ENCODE measurements at regions not wholly inside any gene's neighbourhood (a gene's known extent, or its start where the extent isn't known, plus 50 kb on each side); places are given as distances from the start of the nearest gene placed in this dataset.
A peak's percentile ranks its signal among the peaks of the same experiment; 100 is the strongest.

GRCh38 chr10:10110844-10111490, 906.7 kb upstream of the CELF2 start:
- DNase-seq, result no peak

GRCh38 chr10:10118131-10118530, 899.5 kb upstream of the CELF2 start:
- DNase-seq, result no peak

GRCh38 chr10:10120671-10121070, 897.0 kb upstream of the CELF2 start:
- no peak for DNase-seq

- DNase-seq, result no peak
Measured at GRCh38 chr10:10125676-10126075, 892.0 kb upstream of the CELF2 start.

- no peak for DNase-seq
Measured at GRCh38 chr10:10126218-10126617, 891.5 kb upstream of the CELF2 start.

GRCh38 chr10:10128387-10128786, 889.3 kb upstream of the CELF2 start:
- no peak for DNase-seq

- DNase-seq, result no peak
Measured at GRCh38 chr10:10130686-10131085, 887.0 kb upstream of the CELF2 start.

GRCh38 chr10:10132009-10132408, 885.7 kb upstream of the CELF2 start:
- DNase-seq, result no peak

GRCh38 chr10:10133281-10133680, 884.4 kb upstream of the CELF2 start:
- DNase-seq, result no peak

- DNase-seq, result no peak
Measured at GRCh38 chr10:10138685-10139084, 879.0 kb upstream of the CELF2 start.

GRCh38 chr10:10141782-10142382, 875.8 kb upstream of the CELF2 start:
- DNase-seq, result no peak

- DNase-seq, result no peak
Measured at GRCh38 chr10:10146604-10147003, 871.1 kb upstream of the CELF2 start.

GRCh38 chr10:10149899-10150298, 867.8 kb upstream of the CELF2 start:
- DNase-seq, result no peak

GRCh38 chr10:10156917-10157600, 860.6 kb upstream of the CELF2 start:
- DNase-seq, result no peak

- DNase-seq, result peak; percentile 15
Measured at GRCh38 chr10:10160821-10161312, 856.8 kb upstream of the CELF2 start.

- DNase-seq, result no peak
Measured at GRCh38 chr10:10164848-10165247, 852.8 kb upstream of the CELF2 start.

- no peak for DNase-seq
Measured at GRCh38 chr10:10165415-10165814, 852.3 kb upstream of the CELF2 start.

- DNase-seq, result no peak
Measured at GRCh38 chr10:10178476-10178875, 839.2 kb upstream of the CELF2 start.

- DNase-seq, result no peak
Measured at GRCh38 chr10:10193848-10194247, 823.8 kb upstream of the CELF2 start.

GRCh38 chr10:10196701-10197100, 821.0 kb upstream of the CELF2 start:
- no peak for DNase-seq

GRCh38 chr10:10197423-10197822, 820.2 kb upstream of the CELF2 start:
- DNase-seq, result no peak

- no peak for DNase-seq
Measured at GRCh38 chr10:10198363-10198762, 819.3 kb upstream of the CELF2 start.

GRCh38 chr10:10204415-10204814, 813.3 kb upstream of the CELF2 start:
- DNase-seq, result no peak

- DNase-seq, result no peak
Measured at GRCh38 chr10:10205906-10206305, 811.8 kb upstream of the CELF2 start.

Data from activated gamma-delta T cell (primary cell).